ENCODE measurements at regions not wholly inside any gene's neighbourhood (a gene's known extent, or its start where the extent isn't known, plus 50 kb on each side); places are given as distances from the start of the nearest gene placed in this dataset.

DNA sequence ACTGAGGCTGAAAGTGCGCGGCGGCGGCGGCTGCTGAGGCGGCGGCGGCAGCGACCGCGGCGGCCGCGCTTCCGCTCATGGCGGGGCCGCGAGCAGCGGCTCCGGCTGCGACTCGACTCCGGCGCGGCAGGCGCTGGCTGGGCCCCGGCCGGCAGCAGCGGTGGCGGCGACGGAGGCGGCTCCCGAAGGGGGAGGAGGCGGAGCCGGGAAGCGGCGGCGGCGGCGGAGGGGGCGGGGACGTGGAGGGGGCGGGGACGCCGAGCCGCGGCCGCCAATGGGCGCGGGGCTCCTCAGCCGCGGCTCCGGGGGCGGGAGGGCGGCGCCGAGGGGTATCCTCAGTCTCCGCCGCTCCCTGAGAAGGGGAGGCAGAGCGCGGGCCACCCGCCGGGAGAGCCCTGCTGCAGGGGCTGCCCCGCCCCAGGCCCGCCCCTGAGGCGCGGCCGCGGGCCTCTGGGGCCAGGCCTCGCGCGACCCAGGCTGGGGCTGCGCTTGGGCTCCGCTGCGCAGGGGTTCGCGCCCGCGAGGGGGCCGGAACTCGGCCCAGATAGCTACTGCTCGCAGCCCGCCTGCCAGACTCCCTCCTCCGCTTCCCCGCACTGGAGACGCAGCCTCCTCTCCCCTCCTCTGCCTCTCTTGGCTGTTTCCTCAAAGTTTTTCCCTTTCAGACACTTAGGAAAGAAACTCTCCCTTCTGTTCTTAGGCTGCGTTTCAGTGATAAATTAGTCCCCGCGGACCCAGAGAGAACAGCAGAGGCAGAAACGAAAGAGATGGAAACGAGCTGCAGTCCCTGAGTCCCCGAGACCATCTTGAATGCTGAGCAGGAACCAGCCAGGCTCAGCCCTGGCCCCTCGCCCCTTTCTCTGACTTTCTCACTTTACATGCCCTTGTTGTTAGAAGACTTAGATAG lies 85.0 kb upstream of the MELK start:
- DNase-seq (peak; percentile 90), ATAC-seq (peak; percentile 94)
- POLR2A ChIA-PET: interaction anchor here (0.6 to 5.0 kb wide), 18 partner anchors 9 to 676 kb away, joined by 3 to 44 read pairs (median 4); partner anchors contain the start of genes RNF38 and SPAG8
- peaks cover 2% of the 10 kb centered on the region for H3K36me3 Mint-ChIP-seq (ENCODE audit: low read depth)
- CTCF ChIA-PET: interaction anchor here (1.0 to 5.2 kb wide), 6 partner anchors 9 to 80 kb away, joined by 3 to 35 read pairs (median 6); no protein-coding TSS in a partner anchor
- H3K4me1 Mint-ChIP-seq (ENCODE audit: low read depth): peaks cover 58% of the 10 kb centered on the region
- peak overlapping the region; percentile 96 for H3K4me3 Mint-ChIP-seq
- no peaks in the 10 kb centered on the region for H3K27me3 Mint-ChIP-seq (ENCODE audit: low read depth)
- no peaks in the 10 kb centered on the region for H3K9me3 Mint-ChIP-seq (ENCODE audit: insufficient read depth)
- peak overlapping the region; percentile 99 for H3K27ac Mint-ChIP-seq

DNA sequence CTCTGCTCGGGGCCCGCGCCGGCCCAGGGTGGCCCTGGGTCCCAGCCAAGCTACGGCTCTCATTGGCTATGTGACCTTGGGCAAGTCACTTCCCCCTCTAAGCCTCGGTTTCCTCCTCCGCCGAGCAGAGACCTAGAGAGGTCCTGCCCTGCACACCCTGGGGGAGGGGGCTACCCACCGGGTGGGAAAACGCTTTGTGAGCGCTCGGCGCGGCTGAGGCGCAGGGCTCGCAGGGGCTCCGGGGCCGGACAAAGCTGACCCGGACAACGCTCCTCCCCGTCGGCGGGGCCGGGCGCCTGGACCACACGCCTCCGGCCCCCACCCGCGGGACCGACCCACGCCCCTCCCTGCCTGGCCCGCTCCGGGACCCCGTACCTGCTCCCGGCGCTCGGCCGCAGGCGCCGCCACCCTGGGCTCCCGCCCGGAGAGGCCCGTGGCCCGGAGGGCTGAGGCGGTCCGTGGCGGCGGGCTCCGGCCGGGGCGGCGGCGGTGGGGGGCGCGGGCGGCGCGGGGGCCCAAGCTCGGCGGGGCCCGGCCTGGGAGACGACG lies 85.7 kb upstream of the MELK start:
- H3K36me3 Mint-ChIP-seq (ENCODE audit: low read depth): peaks cover 4% of the 10 kb centered on the region
- ChIA-PET CTCF (interaction anchor here (0.6 to 5.2 kb wide), 5 partner anchors 15 to 242 kb away, joined by 3 to 35 read pairs (median 3); no protein-coding TSS in a partner anchor), POLR2A (interaction anchor here (1.0 to 5.0 kb wide), 5 partner anchors 10 to 79 kb away, joined by 4 to 44 read pairs (median 10); no protein-coding TSS in a partner anchor)
- DNase-seq (peak; percentile 72), ATAC-seq (peak; percentile 33)
- H3K4me1 Mint-ChIP-seq (ENCODE audit: low read depth): peaks cover 53% of the 10 kb centered on the region
- no peaks in the 10 kb centered on the region for H3K27me3 Mint-ChIP-seq (ENCODE audit: low read depth)
- H3K27ac Mint-ChIP-seq: peak overlapping the region; percentile 51
- peak overlapping the region; percentile 91 for H3K4me3 Mint-ChIP-seq
- no peaks in the 10 kb centered on the region for H3K9me3 Mint-ChIP-seq (ENCODE audit: insufficient read depth)

DNA sequence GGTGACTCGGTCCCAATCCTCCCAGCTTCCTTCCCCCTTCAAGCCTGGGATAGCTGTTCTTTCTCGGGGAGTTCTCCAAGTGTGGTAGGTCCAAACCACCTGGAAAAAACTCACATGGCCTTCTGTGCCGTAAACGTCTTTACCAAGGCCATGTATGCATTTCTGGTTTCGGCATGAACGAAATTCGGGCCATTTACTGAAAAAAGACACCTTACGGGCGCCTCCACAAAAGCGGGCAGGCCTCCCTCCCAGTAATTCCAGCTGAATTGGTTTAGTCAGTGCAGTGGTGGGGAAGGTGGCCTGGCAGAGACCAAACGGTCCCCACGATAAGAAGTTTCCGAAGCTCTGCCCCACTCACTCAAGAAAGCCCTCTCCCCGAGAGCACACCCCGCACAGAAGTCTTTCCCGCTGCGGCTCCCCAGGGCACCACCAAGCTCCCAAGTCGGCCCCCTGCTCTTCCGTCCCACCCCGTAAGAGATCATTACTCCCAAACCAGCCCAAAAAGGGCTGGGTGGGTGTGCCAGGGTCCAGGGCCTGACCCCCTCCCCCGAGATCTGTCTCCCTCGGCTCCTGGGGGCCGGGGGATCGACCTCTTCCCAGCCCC lies 86.3 kb upstream of the MELK start:
- ATAC-seq: peak; percentile 1
- peak overlapping the region; percentile 51 for H3K27ac Mint-ChIP-seq
- H3K4me3 Mint-ChIP-seq: peak overlapping the region; percentile 91
- H3K27me3 Mint-ChIP-seq (ENCODE audit: low read depth): no peaks in the 10 kb centered on the region
- H3K36me3 Mint-ChIP-seq (ENCODE audit: low read depth): peaks cover 7% of the 10 kb centered on the region
- DNase-seq: peak; percentile 33
- POLR2A ChIA-PET: interaction anchor here (1.0 to 5.0 kb wide), 4 partner anchors 10 to 79 kb away, joined by 4 to 44 read pairs (median 24); no protein-coding TSS in a partner anchor
- peaks cover 56% of the 10 kb centered on the region for H3K4me1 Mint-ChIP-seq (ENCODE audit: low read depth)
- CTCF ChIA-PET: interaction anchor here (0.6 to 5.2 kb wide), 11 partner anchors 10 to 242 kb away, joined by 3 to 35 read pairs (median 3); no protein-coding TSS in a partner anchor
- no peaks in the 10 kb centered on the region for H3K9me3 Mint-ChIP-seq (ENCODE audit: insufficient read depth)

DNA sequence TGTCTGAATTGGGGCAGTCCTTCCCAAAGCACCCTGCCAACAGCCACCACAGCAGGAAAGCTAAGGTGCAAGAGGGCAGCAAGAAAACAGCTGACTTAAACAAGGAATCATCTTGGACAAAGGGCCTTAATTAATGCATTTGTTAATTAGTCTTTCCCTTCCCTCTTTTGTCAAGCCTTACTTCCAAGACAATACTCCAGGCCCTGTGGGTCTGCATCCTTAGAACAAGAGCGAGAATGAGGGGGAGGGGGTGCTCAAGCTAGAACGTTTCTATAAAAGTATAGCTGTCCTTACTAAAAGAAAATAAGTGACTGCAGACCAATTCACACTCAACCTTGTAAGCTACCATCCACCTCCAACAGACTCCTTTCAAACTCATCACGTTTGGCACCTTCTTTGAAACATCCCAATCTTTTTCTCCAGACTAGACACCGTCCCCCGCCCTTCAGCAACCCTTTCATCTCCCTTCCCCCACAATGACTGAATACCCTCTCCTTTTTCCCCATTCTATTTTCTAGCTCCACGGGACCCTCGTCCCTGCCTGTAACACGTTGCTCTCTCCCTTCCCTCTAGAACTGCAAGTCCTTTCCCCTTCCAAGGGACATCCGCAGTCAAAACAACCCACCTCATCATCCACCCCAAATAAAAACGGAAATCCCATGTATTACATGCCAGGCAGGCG lies 85.7 kb upstream of the RNF38 start:
- ATAC-seq (no peak), DNase-seq (no peak)
- no peaks in the 10 kb centered on the region for H3K9me3 Mint-ChIP-seq (ENCODE audit: insufficient read depth)
- H3K27ac Mint-ChIP-seq: peak overlapping the region; percentile 51
- peak overlapping the region; percentile 91 for H3K4me3 Mint-ChIP-seq
- peaks cover 58% of the 10 kb centered on the region for H3K4me1 Mint-ChIP-seq (ENCODE audit: low read depth)
- CTCF ChIA-PET: interaction anchor here (0.8 to 5.2 kb wide), 11 partner anchors 10 to 243 kb away, joined by 3 to 35 read pairs (median 3); no protein-coding TSS in a partner anchor
- peaks cover 7% of the 10 kb centered on the region for H3K36me3 Mint-ChIP-seq (ENCODE audit: low read depth)
- POLR2A ChIA-PET: interaction anchor here (2.2 to 5.0 kb wide), 3 partner anchors 15 to 78 kb away, joined by 10 to 44 read pairs (median 39); no protein-coding TSS in a partner anchor
- H3K27me3 Mint-ChIP-seq (ENCODE audit: low read depth): no peaks in the 10 kb centered on the region

DNA sequence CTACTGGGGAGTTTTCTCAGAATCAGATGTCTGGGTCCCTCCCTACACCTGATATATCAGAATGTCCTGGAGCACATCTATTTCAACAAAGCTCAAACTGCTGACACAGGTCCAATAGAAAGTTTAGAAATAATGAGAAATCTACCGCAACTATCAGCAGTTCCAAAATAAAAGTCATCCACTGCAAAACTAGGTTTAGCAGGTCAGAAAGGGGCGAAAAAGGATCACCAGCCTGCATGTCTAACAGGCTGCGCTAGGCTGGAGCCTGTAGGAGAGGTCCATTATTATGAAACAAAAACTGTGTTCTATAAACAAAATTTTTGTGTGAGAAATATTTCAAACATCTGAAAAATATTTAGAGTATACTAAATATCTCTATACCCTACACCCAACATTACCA lies 84.1 kb upstream of the RNF38 start:
- ATAC-seq: no peak

DNA sequence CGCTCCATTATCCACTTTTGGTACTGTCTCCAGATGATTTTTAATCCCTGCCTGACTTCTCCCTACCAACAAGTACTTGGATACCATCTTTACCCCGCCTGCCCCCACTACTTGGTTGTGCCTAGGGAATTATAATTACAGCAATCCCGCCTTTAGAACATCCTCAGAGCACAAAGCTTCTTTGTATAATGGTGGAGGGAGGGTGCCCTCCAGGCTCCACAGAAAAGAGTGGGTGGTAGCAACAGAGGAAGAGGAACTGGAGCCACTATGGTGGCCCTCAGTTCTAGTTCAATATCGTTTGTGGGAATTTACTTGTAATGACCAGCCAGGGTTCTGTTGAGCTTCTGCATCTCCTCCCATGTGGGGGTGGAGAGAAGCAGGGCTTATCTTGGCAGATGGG lies 79.0 kb upstream of the RNF38 start:
- Mint-ChIP-seq H3K9me3 (ENCODE audit: insufficient read depth) (no peaks in the 10 kb centered on the region), H3K36me3 (ENCODE audit: low read depth) (peaks cover 5% of the 10 kb centered on the region), H3K27me3 (ENCODE audit: low read depth) (no peaks in the 10 kb centered on the region), H3K4me3 (no peak overlapping the region), H3K4me1 (ENCODE audit: low read depth) (peaks cover 20% of the 10 kb centered on the region), H3K27ac (no peak overlapping the region)
- ATAC-seq (no peak), DNase-seq (no peak)
- CTCF ChIA-PET: interaction anchor here (1.1 to 1.4 kb wide), 2 partner anchors 9 to 72 kb away, joined by 3 read pairs; no protein-coding TSS in a partner anchor
- POLR2A ChIA-PET: interaction anchor here (0.6 to 2.5 kb wide), 3 partner anchors 9 to 221 kb away, joined by 3 to 9 read pairs (median 4); partner anchors contain the start of gene GNE

More for the DNA sequence above, 84.1 kb upstream of the RNF38 start:
- H3K27ac Mint-ChIP-seq: no peak overlapping the region
- H3K9me3 Mint-ChIP-seq (ENCODE audit: insufficient read depth): no peaks in the 10 kb centered on the region
- H3K36me3 Mint-ChIP-seq (ENCODE audit: low read depth): peaks cover 7% of the 10 kb centered on the region
- peaks cover 45% of the 10 kb centered on the region for H3K4me1 Mint-ChIP-seq (ENCODE audit: low read depth)
- no peaks in the 10 kb centered on the region for H3K27me3 Mint-ChIP-seq (ENCODE audit: low read depth)
- ChIA-PET CTCF (no interaction called here), POLR2A (interaction anchor here (5.0 kb wide), 1 partner anchor 14 kb away, joined by 44 read pairs; no protein-coding TSS in a partner anchor)
- H3K4me3 Mint-ChIP-seq: no peak overlapping the region
- DNase-seq: no peak

DNA sequence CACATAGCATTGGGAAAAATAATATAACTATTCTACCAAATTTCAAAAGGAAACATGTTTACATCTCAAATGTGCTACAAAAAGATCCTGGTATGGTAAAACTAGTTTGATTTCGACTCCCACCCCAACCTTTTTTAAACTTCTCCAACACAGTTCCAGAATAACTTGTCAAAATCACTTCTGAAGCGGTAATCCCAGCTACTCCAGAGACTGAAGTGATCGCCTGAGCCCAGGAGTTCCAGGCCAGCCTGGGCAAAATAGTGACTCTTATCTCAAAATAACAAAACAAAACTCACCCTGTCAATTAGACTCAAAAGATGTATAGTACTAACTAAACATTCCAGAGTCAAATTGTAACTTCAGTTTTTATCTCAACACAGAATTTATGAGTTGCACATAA lies 71.3 kb upstream of the RNF38 start:
- Mint-ChIP-seq H3K36me3 (ENCODE audit: low read depth) (peaks cover 9% of the 10 kb centered on the region), H3K4me3 (peak overlapping the region; percentile 79), H3K27ac (peak overlapping the region; percentile 92), H3K27me3 (ENCODE audit: low read depth) (no peaks in the 10 kb centered on the region), H3K4me1 (ENCODE audit: low read depth) (peaks cover 35% of the 10 kb centered on the region), H3K9me3 (ENCODE audit: insufficient read depth) (no peaks in the 10 kb centered on the region)
- DNase-seq (no peak), ATAC-seq (no peak)
- CTCF ChIA-PET: interaction anchor here (0.9 to 3.7 kb wide), 7 partner anchors 13 to 68 kb away, joined by 3 to 17 read pairs (median 6); no protein-coding TSS in a partner anchor
- POLR2A ChIA-PET: interaction anchor here (0.9 to 3.4 kb wide), 2 partner anchors 14 to 15 kb away, joined by 3 to 44 read pairs; no protein-coding TSS in a partner anchor

DNA sequence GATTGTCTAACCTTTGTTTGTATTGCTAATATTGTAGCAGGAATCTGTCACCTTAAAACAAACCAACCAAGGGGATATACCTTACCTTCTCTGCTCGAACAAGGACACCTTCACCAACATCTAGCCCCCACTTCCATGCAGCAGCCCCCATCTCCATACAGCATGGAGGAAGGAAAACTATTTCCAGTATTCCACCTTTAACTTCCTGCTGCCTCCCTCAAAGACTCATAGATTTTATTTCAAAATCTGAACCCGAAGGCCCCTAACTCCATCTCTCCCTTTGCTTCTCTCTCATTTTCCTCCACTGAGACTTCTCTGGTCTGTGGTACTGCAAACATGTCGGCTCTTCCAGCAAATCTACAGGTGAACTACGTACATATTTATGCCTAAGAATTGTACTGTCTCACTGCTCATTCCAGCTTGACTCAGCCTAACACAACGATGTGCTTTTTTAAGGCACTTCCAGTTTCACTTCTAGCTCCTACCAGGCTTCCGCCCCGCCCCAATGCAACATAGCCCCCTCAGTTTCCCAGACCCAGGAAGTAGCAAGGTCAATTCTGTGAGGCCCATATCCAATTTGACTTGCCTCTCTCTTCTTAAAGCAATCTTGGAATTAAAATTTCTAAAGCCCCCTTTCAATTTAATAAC lies 70.7 kb upstream of the RNF38 start:
- peak; percentile 80 for DNase-seq
- ChIA-PET POLR2A (interaction anchor here (0.6 to 3.4 kb wide), 3 partner anchors 13 to 106 kb away, joined by 3 to 44 read pairs (median 3); no protein-coding TSS in a partner anchor), CTCF (interaction anchor here (0.9 to 3.7 kb wide), 6 partner anchors 13 to 67 kb away, joined by 3 to 17 read pairs (median 6); no protein-coding TSS in a partner anchor)
- ATAC-seq: peak; percentile 98
- peak overlapping the region; percentile 92 for H3K27ac Mint-ChIP-seq
- H3K4me1 Mint-ChIP-seq (ENCODE audit: low read depth): peaks cover 35% of the 10 kb centered on the region
- H3K4me3 Mint-ChIP-seq: peak overlapping the region; percentile 79
- no peaks in the 10 kb centered on the region for H3K27me3 Mint-ChIP-seq (ENCODE audit: low read depth)
- peaks cover 9% of the 10 kb centered on the region for H3K36me3 Mint-ChIP-seq (ENCODE audit: low read depth)
- H3K9me3 Mint-ChIP-seq (ENCODE audit: insufficient read depth): no peaks in the 10 kb centered on the region

DNA sequence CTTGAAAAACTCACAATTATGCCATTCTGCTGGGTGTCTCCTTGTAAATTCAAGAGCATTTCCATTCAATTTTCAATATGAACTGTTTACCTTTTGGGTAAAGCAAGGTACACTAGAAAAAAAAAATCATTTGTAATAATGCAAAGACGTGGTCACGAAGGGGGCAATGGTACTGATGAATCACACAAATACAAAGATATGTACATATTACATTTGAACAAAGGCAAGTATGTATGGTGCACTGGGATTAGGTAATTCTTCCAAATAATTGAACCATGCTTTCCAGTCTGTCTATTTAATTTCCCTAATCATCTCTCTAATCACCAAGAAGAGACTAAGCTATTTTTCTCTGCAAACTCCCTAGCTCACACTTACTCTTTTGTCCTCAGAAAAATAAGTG lies 63.4 kb upstream of the RNF38 start:
- CTCF ChIA-PET: interaction anchor here (1.9 to 2.2 kb wide), 2 partner anchors 13 to 56 kb away, joined by 7 to 8 read pairs; no protein-coding TSS in a partner anchor
- Mint-ChIP-seq H3K4me3 (no peak overlapping the region), H3K9me3 (ENCODE audit: insufficient read depth) (no peaks in the 10 kb centered on the region), H3K27ac (no peak overlapping the region), H3K4me1 (ENCODE audit: low read depth) (peaks cover 52% of the 10 kb centered on the region), H3K27me3 (ENCODE audit: low read depth) (no peaks in the 10 kb centered on the region), H3K36me3 (ENCODE audit: low read depth) (peaks cover 28% of the 10 kb centered on the region)
- ATAC-seq (no peak), DNase-seq (no peak)
- POLR2A ChIA-PET: no interaction called here

DNA sequence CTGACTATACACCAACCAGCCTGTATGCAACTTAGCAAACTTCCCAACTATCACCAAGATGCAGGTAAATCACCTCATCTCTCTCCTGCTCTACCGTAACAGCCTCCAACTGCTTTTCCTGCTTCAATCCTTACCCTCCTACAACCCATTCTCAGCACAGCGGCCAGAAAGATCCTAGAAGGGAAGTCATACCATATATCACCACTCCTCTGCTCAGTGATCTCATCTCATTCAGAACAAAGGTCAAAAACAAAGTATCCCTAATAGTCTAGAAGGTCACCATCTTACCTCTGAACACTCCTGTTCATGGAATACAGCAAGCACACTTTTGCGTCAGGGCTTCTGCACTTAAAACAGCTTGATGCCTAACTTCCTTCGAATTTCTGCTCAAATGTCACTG lies 62.2 kb upstream of the RNF38 start:
- ChIA-PET POLR2A (no interaction called here), CTCF (interaction anchor here (0.6 to 2.2 kb wide), 3 partner anchors 12 to 55 kb away, joined by 3 to 8 read pairs (median 7); no protein-coding TSS in a partner anchor)
- no peak for ATAC-seq
- no peaks in the 10 kb centered on the region for H3K9me3 Mint-ChIP-seq (ENCODE audit: insufficient read depth)
- H3K36me3 Mint-ChIP-seq (ENCODE audit: low read depth): peaks cover 32% of the 10 kb centered on the region
- peaks cover 55% of the 10 kb centered on the region for H3K4me1 Mint-ChIP-seq (ENCODE audit: low read depth)
- no peak for DNase-seq
- H3K27me3 Mint-ChIP-seq (ENCODE audit: low read depth): no peaks in the 10 kb centered on the region
- H3K4me3 Mint-ChIP-seq: no peak overlapping the region
- H3K27ac Mint-ChIP-seq: no peak overlapping the region

Data from activated CD8-positive, alpha-beta T cell treated with anti-CD3 and anti-CD28 coated beads, Interleukin-2, amount 10 ng/mL, durations not matched to agents 7 days and 5 days (primary cell).